ENCODE measurements at regions not wholly inside any gene's neighbourhood (a gene's known extent, or its start where the extent isn't known, plus 50 kb on each side); places are given as distances from the start of the nearest gene placed in this dataset.

- TF ChIP-seq ETS1 (IDR thresholded peaks at IDR 0.05) (no peak), JUNB (IDR thresholded peaks at IDR 0.05; ENCODE audit: unreplicated experiment) (no peak), STAT1 (IDR thresholded peaks at IDR 0.05; ENCODE audit: unreplicated experiment) (no peak), EZH2 (IDR thresholded peaks at IDR 0.05; ENCODE audit: low read depth, unreplicated experiment) (no peak), ZNF114 (CRISPR knock-in tag; IDR thresholded peaks at IDR 0.05) (no peak)
Observed at GRCh38 chr16:73231944-73232554, 184.1 kb upstream of the ZFHX3 start (continued).

- Mint-ChIP-seq H3K4me1 (peaks cover 8% of the 10 kb centered on the region), H3K27me3 (ENCODE audit: insufficient read depth, low read depth, poor library complexity) (no peaks in the 10 kb centered on the region), H3K36me3 (ENCODE audit: low read depth) (no peaks in the 10 kb centered on the region), H3K27ac (no peak overlapping the region), H3K4me3 (no peak overlapping the region), H3K9me3 (no peaks in the 10 kb centered on the region)
- Histone ChIP-seq H3F3A (replicated peaks; ENCODE audit: low read depth) (no peaks in the 10 kb centered on the region), H3K4me3 (no peak overlapping the region), H3K36me3 (ENCODE audit: insufficient read depth) (no peaks in the 10 kb centered on the region), H3K4me2 (no peak overlapping the region), H3K79me2 (replicated peaks; ENCODE audit: insufficient read depth) (no peaks in the 10 kb centered on the region), H2AFZ (peak overlapping the region; percentile 18; the same call in 1 of the 2 replicates), H3K27ac (ENCODE audit: low read depth) (no peak overlapping the region), H3K4me1 (ENCODE audit: insufficient read depth) (no peaks in the 10 kb centered on the region), H3K9me2 (ENCODE audit: insufficient read depth) (no peaks in the 10 kb centered on the region), H4K20me1 (replicated peaks; ENCODE audit: insufficient read depth) (no peaks in the 10 kb centered on the region), H3K27me3 (ENCODE audit: insufficient read depth) (no peaks in the 10 kb centered on the region)
- DNase-seq (ENCODE audit: low spot score) (no peak), ATAC-seq (no peak)
- TF ChIP-seq ETS1 (IDR thresholded peaks at IDR 0.05) (no peak), EZH2phosphoT487 (IDR thresholded peaks at IDR 0.05; ENCODE audit: unreplicated experiment) (no peak), ZNF114 (CRISPR knock-in tag; IDR thresholded peaks at IDR 0.05) (no peak), REST (IDR thresholded peaks at IDR 0.05; ENCODE audit: unreplicated experiment) (no peak), ZNF462 (CRISPR knock-in tag; IDR thresholded peaks at IDR 0.05) (no peak)
Observed at GRCh38 chr16:73231379-73231778, 183.5 kb upstream of the ZFHX3 start.
